KMS-11 (cell line): ENCODE measurements at regions not wholly inside any gene's neighbourhood (a gene's known extent, or its start where the extent isn't known, plus 50 kb on each side); places are given as distances from the start of the nearest gene placed in this dataset.

Source experiments
- H2AFZ ChIP-seq: fragments of 200-600 bp; sonication (generic); 2 replicates; pipeline ENCODE4 v1.6.1; 2016; ENCODE audit warnings: antibody characterized with exemption, mixed run types, low read depth
- H3K27ac ChIP-seq: fragments of 200-600 bp; sonication (generic); 2 replicates; pipeline ENCODE4 v1.6.1; 2016; ENCODE audit warnings: mild to moderate bottlenecking, mixed run types
- H3K27me3 ChIP-seq: fragments of 200-600 bp; sonication (generic); 2 replicates; pipeline ENCODE4 v1.6.1; 2017; ENCODE audit warnings: mild to moderate bottlenecking, low read depth, mixed run types, moderate library complexity; ENCODE audit not compliant: insufficient read depth
- H3K36me3 ChIP-seq: fragments of 200-600 bp; sonication (generic); 2 replicates; pipeline ENCODE4 v1.6.1; 2017; ENCODE audit warnings: mild to moderate bottlenecking, mixed run types; ENCODE audit not compliant: insufficient read depth
- H3K4me1 ChIP-seq: fragments of 200-600 bp; sonication (generic); 2 replicates; pipeline ENCODE4 v1.6.1; 2016; ENCODE audit warnings: mild to moderate bottlenecking, low read depth, mixed run types; ENCODE audit not compliant: poor library complexity, severe bottlenecking
- H3K4me2 ChIP-seq: fragments of 200-600 bp; sonication (generic); 2 replicates; pipeline ENCODE4 v1.7.0; 2016; ENCODE audit warnings: mild to moderate bottlenecking, mixed run types
- H3K4me3 ChIP-seq: fragments of 200-600 bp; sonication (generic); IDR thresholded peaks from 2 replicates; pipeline ENCODE4 v1.6.1; 2017; ENCODE audit warnings: low read depth, low read length, mixed read lengths; ENCODE audit not compliant: insufficient read depth
- H3K79me2 ChIP-seq: fragments of 200-600 bp; sonication (generic); 2 replicates; pipeline ENCODE4 v1.6.1; 2016; ENCODE audit warnings: low read depth, mixed run types; ENCODE audit not compliant: insufficient read depth
- H3K9ac ChIP-seq: fragments of 200-600 bp; sonication (generic); 2 replicates; pipeline ENCODE4 v1.6.1; 2016; ENCODE audit warnings: mild to moderate bottlenecking, mixed run types
- H4K20me1 ChIP-seq: fragments of 200-600 bp; sonication (generic); 2 replicates; pipeline ENCODE4 v1.6.1; 2016; ENCODE audit warnings: mild to moderate bottlenecking, mixed run types; ENCODE audit not compliant: insufficient read depth
- CTCF ChIP-seq: fragments of 200-600 bp; sonication (generic); conservative IDR thresholded peaks from 2 replicates; pipeline ENCODE4 v1.6.1; 2017; ENCODE audit warnings: low read depth, mild to moderate bottlenecking, antibody characterized with exemption, low read length, moderate library complexity, mixed read lengths

DNA sequence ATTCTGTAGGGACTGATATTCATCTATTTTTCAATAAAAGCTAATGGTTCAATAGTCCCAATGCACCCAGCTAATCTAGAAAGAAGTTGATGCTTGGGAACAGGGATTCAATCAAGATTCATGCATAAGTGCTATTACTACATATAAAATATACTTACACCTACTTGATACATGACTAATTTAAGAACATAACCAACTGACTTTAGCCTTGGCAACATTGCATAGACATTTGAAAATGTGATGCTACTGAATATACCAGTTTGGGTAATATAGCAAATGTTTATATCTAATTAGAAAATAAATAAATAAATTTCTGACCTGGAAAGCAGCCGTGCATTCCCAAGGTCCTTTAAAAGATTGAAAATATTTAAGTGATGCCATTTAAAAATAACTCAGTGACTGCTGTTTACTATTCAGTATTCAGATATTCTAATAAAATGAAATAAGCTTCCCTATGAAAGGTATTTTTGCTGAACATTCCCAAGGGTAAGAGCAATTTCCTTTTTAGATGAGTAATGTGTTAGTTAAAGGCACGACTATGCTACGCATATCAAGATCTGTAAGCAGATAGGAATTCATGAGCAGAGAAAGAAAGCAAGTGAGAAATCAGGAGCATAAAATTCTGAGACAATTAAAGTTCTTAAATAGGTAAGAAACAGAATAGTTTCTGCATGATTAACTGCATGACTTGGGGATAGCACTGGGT is 160.6 kb upstream of the SYT1 start:
- H3K4me3 ChIP-seq = no peak overlapping the region
- H3K27me3 ChIP-seq = no peaks in the 10 kb centered on the region
- no peak overlapping the region for H3K27ac ChIP-seq
- no peak for TF ChIP-seq CTCF
- H3K4me1 ChIP-seq = no peaks in the 10 kb centered on the region
- no peaks in the 10 kb centered on the region for H4K20me1 ChIP-seq
- H3K79me2 ChIP-seq = no peaks in the 10 kb centered on the region
- H3K9ac ChIP-seq = no peak overlapping the region
- no peak overlapping the region for H2AFZ ChIP-seq
- H3K4me2 ChIP-seq = no peak overlapping the region
- no peaks in the 10 kb centered on the region; the same call in 1 of the 2 replicates for H3K36me3 ChIP-seq

GRCh38 chr12:78711954-78712353 is 152.6 kb upstream of the SYT1 start:
- no peak overlapping the region for H3K27ac ChIP-seq
- no peaks in the 10 kb centered on the region for H3K79me2 ChIP-seq
- H4K20me1 ChIP-seq = no peaks in the 10 kb centered on the region
- no peaks in the 10 kb centered on the region for H3K4me1 ChIP-seq
- TF ChIP-seq CTCF = no peak
- no peak overlapping the region for H2AFZ ChIP-seq
- no peak overlapping the region for H3K4me2 ChIP-seq
- H3K4me3 ChIP-seq = no peak overlapping the region
- H3K9ac ChIP-seq = no peak overlapping the region
- no peaks in the 10 kb centered on the region for H3K36me3 ChIP-seq
- H3K27me3 ChIP-seq = no peaks in the 10 kb centered on the region

DNA sequence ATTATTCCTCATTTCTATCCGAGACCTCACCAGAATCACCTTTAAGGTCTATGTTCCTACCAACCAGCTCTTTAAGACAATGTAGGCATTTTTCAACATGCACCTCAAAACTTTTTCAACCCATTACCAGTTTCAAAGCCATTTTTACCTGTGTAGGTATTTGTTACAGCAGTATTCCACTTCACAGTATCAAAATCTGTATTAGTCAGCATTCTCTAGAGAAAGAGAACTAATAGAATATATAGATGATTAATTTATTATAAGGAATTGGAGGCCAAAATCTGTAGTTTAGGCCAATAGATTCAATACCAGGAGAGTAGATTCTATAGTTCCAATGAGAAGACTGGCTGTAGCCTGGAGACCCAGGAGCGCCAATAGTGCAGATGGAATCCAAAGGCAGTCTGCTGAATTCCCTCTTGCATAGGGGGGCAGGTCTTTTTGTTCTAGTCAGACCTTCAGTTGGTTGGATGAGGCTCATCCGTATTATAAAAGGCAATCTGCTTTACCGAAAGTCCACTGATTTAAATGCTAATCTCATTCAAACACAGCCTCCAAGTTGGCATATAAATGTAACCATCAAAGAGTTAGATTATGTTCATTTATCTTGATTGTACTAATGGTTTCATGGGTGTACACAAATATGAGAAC is 151.6 kb upstream of the SYT1 start:
- no peaks in the 10 kb centered on the region for H3K4me1 ChIP-seq
- H4K20me1 ChIP-seq = no peaks in the 10 kb centered on the region
- no peak for TF ChIP-seq CTCF
- H3K9ac ChIP-seq = no peak overlapping the region
- H3K4me2 ChIP-seq = no peak overlapping the region
- no peaks in the 10 kb centered on the region for H3K36me3 ChIP-seq
- H3K79me2 ChIP-seq = no peaks in the 10 kb centered on the region
- no peak overlapping the region for H2AFZ ChIP-seq
- no peaks in the 10 kb centered on the region for H3K27me3 ChIP-seq
- no peak overlapping the region for H3K27ac ChIP-seq
- H3K4me3 ChIP-seq = no peak overlapping the region

- Histone ChIP-seq H2AFZ (no peak overlapping the region), H3K9ac (no peak overlapping the region), H3K36me3 (no peaks in the 10 kb centered on the region), H3K27me3 (no peaks in the 10 kb centered on the region), H3K79me2 (no peaks in the 10 kb centered on the region), H3K4me1 (no peaks in the 10 kb centered on the region), H3K27ac (no peak overlapping the region), H3K4me2 (no peak overlapping the region), H4K20me1 (no peaks in the 10 kb centered on the region), H3K4me3 (no peak overlapping the region)
- TF ChIP-seq CTCF = no peak
Measured at GRCh38 chr12:78719721-78720120, 144.9 kb upstream of the SYT1 start.
